ENCODE measurements at regions not wholly inside any gene's neighbourhood (a gene's known extent, or its start where the extent isn't known, plus 50 kb on each side); places are given as distances from the start of the nearest gene placed in this dataset.

DNA sequence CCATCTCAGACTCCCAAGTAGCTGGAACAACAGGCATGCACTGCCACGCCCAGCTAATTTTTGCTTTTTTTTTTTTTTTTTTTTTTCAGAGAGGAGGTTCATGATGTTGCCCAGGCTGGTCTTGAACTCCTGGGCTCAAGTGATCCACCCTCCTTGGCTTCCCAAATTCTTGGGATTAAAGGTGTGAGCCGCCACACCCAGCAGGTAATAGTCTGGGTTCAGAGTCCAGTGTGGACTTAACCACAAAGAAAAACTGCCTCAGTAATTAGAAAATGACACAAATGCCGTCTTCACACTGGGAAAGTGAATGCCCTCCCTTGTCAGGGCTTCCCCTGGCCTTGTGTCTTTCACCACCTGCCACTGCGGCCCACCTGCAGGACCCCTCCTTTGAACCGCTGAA lies 101.1 kb downstream of the RAB11FIP2 start:
- no peak overlapping the region for H3K4me3 ChIP-seq (replicated peaks in 1 of 2; ENCODE audit: low read depth in 2 of 2, low read length in 2 of 2)
- TF ChIP-seq, protein P1, sequence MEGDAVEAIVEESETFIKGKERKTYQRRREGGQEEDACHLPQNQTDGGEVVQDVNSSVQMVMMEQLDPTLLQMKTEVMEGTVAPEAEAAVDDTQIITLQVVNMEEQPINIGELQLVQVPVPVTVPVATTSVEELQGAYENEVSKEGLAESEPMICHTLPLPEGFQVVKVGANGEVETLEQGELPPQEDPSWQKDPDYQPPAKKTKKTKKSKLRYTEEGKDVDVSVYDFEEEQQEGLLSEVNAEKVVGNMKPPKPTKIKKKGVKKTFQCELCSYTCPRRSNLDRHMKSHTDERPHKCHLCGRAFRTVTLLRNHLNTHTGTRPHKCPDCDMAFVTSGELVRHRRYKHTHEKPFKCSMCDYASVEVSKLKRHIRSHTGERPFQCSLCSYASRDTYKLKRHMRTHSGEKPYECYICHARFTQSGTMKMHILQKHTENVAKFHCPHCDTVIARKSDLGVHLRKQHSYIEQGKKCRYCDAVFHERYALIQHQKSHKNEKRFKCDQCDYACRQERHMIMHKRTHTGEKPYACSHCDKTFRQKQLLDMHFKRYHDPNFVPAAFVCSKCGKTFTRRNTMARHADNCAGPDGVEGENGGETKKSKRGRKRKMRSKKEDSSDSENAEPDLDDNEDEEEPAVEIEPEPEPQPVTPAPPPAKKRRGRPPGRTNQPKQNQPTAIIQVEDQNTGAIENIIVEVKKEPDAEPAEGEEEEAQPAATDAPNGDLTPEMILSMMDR (IDR thresholded peaks at IDR 0.05; ENCODE audit: low read depth, low read length) = no peak
- no peak for DNase-seq (ENCODE audit: low read depth in 2 of 2)

DNA sequence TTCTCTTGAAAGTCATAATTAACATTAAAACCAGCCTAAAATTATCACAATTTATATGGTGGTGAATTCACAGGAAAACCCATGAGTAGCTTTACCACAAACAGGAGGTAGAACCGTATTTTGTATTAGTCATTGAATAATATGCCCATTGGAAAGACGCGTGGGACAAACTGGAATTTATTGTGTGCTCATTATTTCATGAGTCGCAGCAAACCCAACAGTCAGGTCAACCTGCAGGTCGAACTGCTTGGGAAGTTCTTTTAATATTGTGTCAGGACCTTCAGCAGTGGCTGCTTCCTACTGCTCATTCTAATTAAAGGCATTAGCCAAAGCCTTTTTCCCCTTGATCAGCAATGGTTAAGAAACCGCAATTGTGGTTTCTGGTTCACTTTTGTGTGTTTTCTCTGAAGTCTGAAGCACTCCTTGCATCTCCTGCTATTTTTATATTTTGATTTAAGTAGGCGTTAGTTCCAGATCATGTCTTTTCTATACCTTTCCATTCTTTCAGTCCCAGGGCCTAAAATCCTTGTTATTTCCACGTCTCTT lies 100.1 kb downstream of the RAB11FIP2 start:
- TF ChIP-seq, protein P1 (IDR thresholded peaks at IDR 0.05; ENCODE audit: low read depth, low read length) = no peak
- H3K4me3 ChIP-seq (replicated peaks in 1 of 2; ENCODE audit: low read depth in 2 of 2, low read length in 2 of 2) = no peak overlapping the region
- no peak for DNase-seq (ENCODE audit: low read depth in 2 of 2)

DNA sequence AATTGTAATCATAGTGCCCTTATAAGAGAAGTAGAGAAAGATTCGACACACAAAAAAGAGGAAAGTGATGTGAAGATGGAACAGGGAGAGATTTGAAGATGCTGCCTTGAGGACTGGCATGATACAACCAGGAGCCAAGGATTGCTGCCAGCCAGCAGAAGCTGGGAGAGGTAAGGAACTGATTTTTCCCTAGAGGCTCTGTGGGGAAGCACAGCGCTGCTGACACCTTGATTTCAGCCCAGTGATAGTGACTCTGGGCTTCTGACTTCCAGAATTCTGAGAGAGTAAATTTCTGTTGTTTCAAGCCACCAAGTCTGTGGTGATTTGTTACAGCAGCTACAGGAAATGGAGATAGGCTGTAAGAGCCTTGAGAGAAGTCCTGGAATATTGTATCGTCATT lies 98.2 kb downstream of the RAB11FIP2 start:
- TF ChIP-seq, protein P1 (IDR thresholded peaks at IDR 0.05; ENCODE audit: low read depth, low read length) = no peak
- DNase-seq (ENCODE audit: low read depth in 2 of 2) = no peak
- H3K4me3 ChIP-seq (replicated peaks in 1 of 2; ENCODE audit: low read depth in 2 of 2, low read length in 2 of 2) = no peak overlapping the region

DNA sequence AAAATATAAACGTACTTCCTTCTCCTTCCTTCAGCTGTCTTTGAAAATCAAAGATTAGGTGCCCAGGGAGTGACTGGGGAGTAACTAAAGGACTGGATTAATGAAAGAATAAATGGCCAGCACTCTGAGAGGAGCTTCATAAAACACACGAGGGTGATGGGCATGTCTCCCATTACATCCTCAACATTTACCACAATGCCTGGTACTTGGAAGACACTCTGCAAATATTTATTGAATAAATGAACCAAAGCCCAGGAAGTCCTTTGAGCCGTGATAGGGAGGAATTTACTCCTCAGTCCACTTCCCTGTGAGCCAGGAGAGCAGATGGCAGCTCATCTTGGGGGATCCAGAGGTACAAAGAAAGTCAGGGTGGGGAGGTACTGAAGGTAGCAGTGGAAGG lies 96.3 kb downstream of the RAB11FIP2 start:
- no peak for DNase-seq (ENCODE audit: low read depth in 2 of 2)
- TF ChIP-seq, protein P1 (IDR thresholded peaks at IDR 0.05; ENCODE audit: low read depth, low read length) = no peak
- no peak overlapping the region for H3K4me3 ChIP-seq (replicated peaks in 1 of 2; ENCODE audit: low read depth in 2 of 2, low read length in 2 of 2)

All from cardiac fibroblast (primary cell).